ENCODE measurements at regions not wholly inside any gene's neighbourhood (a gene's known extent, or its start where the extent isn't known, plus 50 kb on each side); places are given as distances from the start of the nearest gene placed in this dataset.

DNA sequence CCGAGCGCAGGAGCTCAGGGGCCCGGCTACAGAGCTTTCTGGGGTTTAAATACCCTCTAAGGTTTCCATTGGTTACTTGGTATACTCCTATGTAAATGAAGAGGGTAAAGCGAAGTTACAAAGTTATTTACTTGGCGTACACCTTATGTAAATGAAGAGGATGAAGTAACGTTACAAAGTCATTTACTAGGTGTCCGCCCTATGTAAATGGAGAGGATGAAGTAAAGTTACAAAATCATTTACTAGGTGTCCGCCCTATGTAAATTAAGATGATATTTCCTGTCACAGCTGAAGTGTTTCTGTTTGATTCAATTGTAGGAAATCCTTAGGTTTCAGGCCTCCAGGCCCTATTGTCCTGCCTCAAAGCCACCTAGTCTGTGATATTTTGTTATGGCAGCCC is 358.2 kb downstream of the MTRR start:
- Histone ChIP-seq H3K27me3 (ENCODE audit: control insufficient read depth, low read length) (no peaks in the 10 kb centered on the region), H3F3A (ENCODE audit: control insufficient read depth, insufficient read depth) (no peaks in the 10 kb centered on the region), H3K79me2 (ENCODE audit: control insufficient read depth, low read length) (no peaks in the 10 kb centered on the region), H3K36me3 (ENCODE audit: control insufficient read depth, low read length) (no peaks in the 10 kb centered on the region), H3K4me3 (ENCODE audit: low read length) (no peak overlapping the region), H3K9me2 (replicated peaks; ENCODE audit: control insufficient read depth, low read length) (no peaks in the 10 kb centered on the region; the same call in 1 of the 2 replicates), H3K4me2 (ENCODE audit: low read length) (no peak overlapping the region), H3K9me3 (ENCODE audit: control insufficient read depth, insufficient read depth, low read length) (no peaks in the 10 kb centered on the region), H3K27ac (ENCODE audit: low read depth, low read length) (no peak overlapping the region), H4K20me1 (ENCODE audit: control insufficient read depth, insufficient read depth, low read depth, low read length) (no peaks in the 10 kb centered on the region), H3K4me1 (ENCODE audit: control insufficient read depth, low read length) (no peaks in the 10 kb centered on the region)
- TF ChIP-seq, protein P1, sequence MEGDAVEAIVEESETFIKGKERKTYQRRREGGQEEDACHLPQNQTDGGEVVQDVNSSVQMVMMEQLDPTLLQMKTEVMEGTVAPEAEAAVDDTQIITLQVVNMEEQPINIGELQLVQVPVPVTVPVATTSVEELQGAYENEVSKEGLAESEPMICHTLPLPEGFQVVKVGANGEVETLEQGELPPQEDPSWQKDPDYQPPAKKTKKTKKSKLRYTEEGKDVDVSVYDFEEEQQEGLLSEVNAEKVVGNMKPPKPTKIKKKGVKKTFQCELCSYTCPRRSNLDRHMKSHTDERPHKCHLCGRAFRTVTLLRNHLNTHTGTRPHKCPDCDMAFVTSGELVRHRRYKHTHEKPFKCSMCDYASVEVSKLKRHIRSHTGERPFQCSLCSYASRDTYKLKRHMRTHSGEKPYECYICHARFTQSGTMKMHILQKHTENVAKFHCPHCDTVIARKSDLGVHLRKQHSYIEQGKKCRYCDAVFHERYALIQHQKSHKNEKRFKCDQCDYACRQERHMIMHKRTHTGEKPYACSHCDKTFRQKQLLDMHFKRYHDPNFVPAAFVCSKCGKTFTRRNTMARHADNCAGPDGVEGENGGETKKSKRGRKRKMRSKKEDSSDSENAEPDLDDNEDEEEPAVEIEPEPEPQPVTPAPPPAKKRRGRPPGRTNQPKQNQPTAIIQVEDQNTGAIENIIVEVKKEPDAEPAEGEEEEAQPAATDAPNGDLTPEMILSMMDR (IDR thresholded peaks at IDR 0.05; ENCODE audit: low read depth, low read length, poor library complexity, severe bottlenecking) = no peak

DNA sequence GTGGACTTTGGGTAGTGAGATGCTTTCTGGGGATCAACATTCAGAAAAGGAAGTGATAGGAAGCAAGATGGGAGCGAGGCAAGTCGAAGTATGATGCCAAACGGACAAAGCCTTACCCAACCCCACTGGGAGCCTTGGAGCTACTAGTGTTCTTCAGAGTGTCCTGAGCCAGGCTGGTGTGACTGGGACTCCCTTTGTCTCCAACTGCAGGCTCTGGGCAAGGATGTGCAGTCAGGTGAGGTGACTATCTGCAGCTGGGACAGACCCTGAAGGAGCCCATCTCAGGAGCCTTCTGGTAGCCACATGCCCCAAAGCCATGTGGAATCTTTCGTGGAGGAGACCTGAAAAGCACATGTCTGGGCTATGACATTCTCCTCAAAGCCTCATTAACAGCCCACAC is 360.6 kb downstream of the MTRR start:
- Histone ChIP-seq H3K4me2 (ENCODE audit: low read length) (no peak overlapping the region), H3K36me3 (ENCODE audit: control insufficient read depth, low read length) (no peaks in the 10 kb centered on the region), H3K27me3 (ENCODE audit: control insufficient read depth, low read length) (no peaks in the 10 kb centered on the region), H3K27ac (ENCODE audit: low read depth, low read length) (no peak overlapping the region), H3F3A (ENCODE audit: control insufficient read depth, insufficient read depth) (no peaks in the 10 kb centered on the region), H3K4me1 (ENCODE audit: control insufficient read depth, low read length) (no peaks in the 10 kb centered on the region), H3K79me2 (ENCODE audit: control insufficient read depth, low read length) (no peaks in the 10 kb centered on the region), H3K4me3 (ENCODE audit: low read length) (no peak overlapping the region), H4K20me1 (ENCODE audit: control insufficient read depth, insufficient read depth, low read depth, low read length) (no peaks in the 10 kb centered on the region), H3K9me3 (ENCODE audit: control insufficient read depth, insufficient read depth, low read length) (no peaks in the 10 kb centered on the region), H3K9me2 (replicated peaks; ENCODE audit: control insufficient read depth, low read length) (no peaks in the 10 kb centered on the region; the same call in 1 of the 2 replicates)
- TF ChIP-seq, protein P1 (IDR thresholded peaks at IDR 0.05; ENCODE audit: low read depth, low read length, poor library complexity, severe bottlenecking) = no peak
- no peak for TF ChIP-seq EZH2phosphoT487 (IDR thresholded peaks at IDR 0.05; ENCODE audit: borderline replicate concordance, low read length)

DNA sequence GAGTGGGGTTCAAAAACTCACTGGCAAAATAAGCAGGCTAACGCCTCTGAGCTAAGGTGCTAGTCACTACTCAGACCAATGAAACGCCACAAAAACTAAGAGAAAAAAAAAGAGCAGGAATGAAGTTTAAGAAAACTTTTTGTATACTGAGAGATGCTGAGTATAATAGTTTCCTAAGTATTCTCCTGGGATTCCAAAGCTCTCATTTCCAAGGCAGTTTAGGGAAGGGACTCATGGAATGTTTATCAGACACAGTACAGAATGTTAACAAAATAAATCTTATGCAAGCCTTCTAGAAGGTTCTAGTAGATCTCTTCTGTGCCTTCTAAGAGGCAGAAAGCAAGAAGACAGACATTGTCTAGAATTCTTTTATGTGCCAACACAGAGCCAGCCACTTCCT is 361.9 kb downstream of the MTRR start:
- Histone ChIP-seq H3K27me3 (ENCODE audit: control insufficient read depth, low read length) (no peaks in the 10 kb centered on the region), H3K36me3 (ENCODE audit: control insufficient read depth, low read length) (no peaks in the 10 kb centered on the region), H4K20me1 (ENCODE audit: control insufficient read depth, insufficient read depth, low read depth, low read length) (no peaks in the 10 kb centered on the region), H3F3A (ENCODE audit: control insufficient read depth, insufficient read depth) (no peaks in the 10 kb centered on the region), H3K9me3 (ENCODE audit: control insufficient read depth, insufficient read depth, low read length) (no peaks in the 10 kb centered on the region), H3K4me3 (ENCODE audit: low read length) (no peak overlapping the region), H3K4me1 (ENCODE audit: control insufficient read depth, low read length) (no peaks in the 10 kb centered on the region), H3K4me2 (ENCODE audit: low read length) (no peak overlapping the region), H3K79me2 (ENCODE audit: control insufficient read depth, low read length) (no peaks in the 10 kb centered on the region), H3K9me2 (replicated peaks; ENCODE audit: control insufficient read depth, low read length) (no peaks in the 10 kb centered on the region; the same call in 1 of the 2 replicates), H3K27ac (ENCODE audit: low read depth, low read length) (no peak overlapping the region)
- TF ChIP-seq EZH2phosphoT487 (IDR thresholded peaks at IDR 0.05; ENCODE audit: borderline replicate concordance, low read length) = no peak
- TF ChIP-seq, protein P1 (IDR thresholded peaks at IDR 0.05; ENCODE audit: low read depth, low read length, poor library complexity, severe bottlenecking) = no peak

DNA sequence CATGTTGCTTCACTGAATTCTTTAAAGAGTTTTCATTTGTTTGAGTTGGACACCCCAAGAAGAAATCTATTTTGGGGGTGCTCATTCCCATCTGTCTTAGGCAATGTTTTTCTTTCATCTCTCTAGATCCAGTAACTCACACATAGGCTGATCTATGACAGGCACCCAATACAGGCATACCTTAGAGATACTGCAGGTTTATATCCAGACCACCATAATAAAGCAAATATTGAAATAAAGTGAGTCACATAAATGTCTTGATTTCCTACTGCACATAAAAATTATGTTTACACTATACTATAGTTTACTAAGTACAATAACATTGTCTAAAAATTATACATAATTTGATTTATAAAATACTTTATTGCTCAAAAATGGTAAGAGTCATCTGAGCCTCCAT is 364.5 kb downstream of the MTRR start:
- H3K79me2 ChIP-seq (ENCODE audit: control insufficient read depth, low read length) = no peaks in the 10 kb centered on the region
- no peaks in the 10 kb centered on the region; the same call in 1 of the 2 replicates for H3K9me2 ChIP-seq (replicated peaks; ENCODE audit: control insufficient read depth, low read length)
- no peak overlapping the region for H3K4me2 ChIP-seq (ENCODE audit: low read length)
- no peaks in the 10 kb centered on the region for H3K36me3 ChIP-seq (ENCODE audit: control insufficient read depth, low read length)
- no peaks in the 10 kb centered on the region for H4K20me1 ChIP-seq (ENCODE audit: control insufficient read depth, insufficient read depth, low read depth, low read length)
- H3K4me1 ChIP-seq (ENCODE audit: control insufficient read depth, low read length) = no peaks in the 10 kb centered on the region
- no peaks in the 10 kb centered on the region for H3F3A ChIP-seq (ENCODE audit: control insufficient read depth, insufficient read depth)
- no peaks in the 10 kb centered on the region; the same call in 1 of the 2 replicates for H3K9me3 ChIP-seq (ENCODE audit: control insufficient read depth, insufficient read depth, low read length)
- H3K4me3 ChIP-seq (ENCODE audit: low read length) = no peak overlapping the region
- no peak for TF ChIP-seq EZH2phosphoT487 (IDR thresholded peaks at IDR 0.05; ENCODE audit: borderline replicate concordance, low read length)
- TF ChIP-seq, protein P1 (IDR thresholded peaks at IDR 0.05; ENCODE audit: low read depth, low read length, poor library complexity, severe bottlenecking) = no peak
- H3K27ac ChIP-seq (ENCODE audit: low read depth, low read length) = no peak overlapping the region
- H3K27me3 ChIP-seq (ENCODE audit: control insufficient read depth, low read length) = no peaks in the 10 kb centered on the region
